Duodenal mucosa (tissue), 2 donors: ENCODE measurements at regions not wholly inside any gene's neighbourhood (a gene's known extent, or its start where the extent isn't known, plus 50 kb on each side); places are given as distances from the start of the nearest gene placed in this dataset.

ENCODE experiments used
- H3K27ac ChIP-seq: one replicate; pipeline ENCODE4 v1.7.0; 2013; ENCODE audit warnings: low read depth, low read length
- H3K27me3 ChIP-seq, 2 donors: one replicate each; pipeline ENCODE4 v1.7.0; 2013; ENCODE audit warnings: low read length in 2 of 2, control low read depth in 1 of 2; ENCODE audit not compliant: insufficient read depth in 2 of 2, control insufficient read depth in 1 of 2
- H3K36me3 ChIP-seq, 2 donors: one replicate each; pipeline ENCODE4 v1.7.0; 2013; ENCODE audit warnings: low read length in 2 of 2, control low read depth in 1 of 2; ENCODE audit not compliant: insufficient read depth in 2 of 2, control insufficient read depth in 1 of 2
- H3K4me1 ChIP-seq, 2 donors: one replicate each; pipeline ENCODE4 v1.7.0; 2013; ENCODE audit warnings: low read length in 2 of 2, control low read depth in 1 of 2; ENCODE audit not compliant: insufficient read depth in 2 of 2, control insufficient read depth in 1 of 2
- H3K4me3 ChIP-seq, 2 donors: one replicate each; pipeline ENCODE4 v1.7.0; 2013; ENCODE audit warnings: low read length in 2 of 2, low read depth in 1 of 2
- H3K9ac ChIP-seq, 2 donors: one replicate each; pipeline ENCODE4 v1.7.0; 2013; ENCODE audit warnings: low read length in 2 of 2, low read depth in 1 of 2
- H3K9me3 ChIP-seq, 2 donors: one replicate each; pipeline ENCODE4 v1.7.0; 2013; ENCODE audit warnings: low read length in 2 of 2, control low read depth in 1 of 2; ENCODE audit not compliant: control insufficient read depth in 1 of 2

DNA sequence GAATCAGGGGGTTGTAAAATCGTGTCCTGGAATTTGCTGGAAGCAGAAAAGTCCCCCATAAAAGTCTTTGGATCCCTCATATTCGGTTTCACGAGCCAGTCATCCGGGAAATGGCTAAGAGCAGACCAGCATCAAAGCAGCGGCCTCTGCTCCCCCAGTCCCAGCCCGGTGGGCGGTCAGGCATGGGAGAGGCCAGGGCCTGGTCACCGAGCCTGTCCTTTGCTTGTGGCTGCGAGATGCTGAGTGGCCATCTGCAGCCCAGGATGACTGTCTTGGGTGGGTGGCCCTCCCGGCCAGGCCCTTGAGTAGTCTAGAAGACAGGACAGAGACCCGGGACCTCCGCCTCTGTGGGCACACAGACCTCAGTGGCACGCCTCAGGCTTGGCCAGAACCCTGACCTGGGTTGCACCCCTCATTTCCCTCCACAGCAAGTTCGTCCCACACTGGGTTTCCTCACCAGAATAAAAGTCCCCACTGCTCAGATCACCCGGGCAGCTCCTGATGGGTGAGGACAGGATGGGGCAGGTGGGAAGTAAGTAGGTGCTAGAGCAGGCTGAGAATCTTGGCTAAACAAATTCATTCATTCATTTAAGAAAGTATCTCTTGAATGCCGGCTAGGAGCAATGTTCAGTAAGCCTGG lies 172.1 kb downstream of the BMP7 start:
- Histone ChIP-seq H3K4me3 (no peak overlapping the region), H3K4me1 (peaks cover 3% of the 10 kb centered on the region in 2 donors), H3K27ac (no peak overlapping the region), H3K27me3 (no peaks in the 10 kb centered on the region), H3K9ac (no peak overlapping the region), H3K36me3 (no peaks in the 10 kb centered on the region), H3K9me3 (no peaks in the 10 kb centered on the region)

DNA sequence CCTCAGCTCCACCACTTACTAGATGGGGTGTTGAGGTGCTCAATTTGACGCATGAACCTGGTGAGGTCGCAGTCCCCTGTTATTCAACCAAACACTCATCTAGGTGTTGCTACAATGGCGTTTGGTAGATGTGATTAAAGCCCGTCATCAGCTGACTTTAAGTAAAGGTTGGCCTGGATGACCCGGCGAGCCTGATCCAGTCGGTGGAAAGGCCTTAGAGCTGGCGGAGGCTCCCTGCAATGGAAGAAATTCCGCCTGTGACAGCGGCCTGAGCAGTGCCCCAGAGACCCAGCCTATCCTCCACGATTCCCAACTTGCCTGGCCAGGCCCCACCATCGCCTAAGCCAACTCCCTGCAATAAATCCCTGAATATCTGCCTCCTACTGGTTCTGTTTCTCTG lies 171.4 kb downstream of the BMP7 start:
- Histone ChIP-seq H3K4me3 (no peak overlapping the region), H3K27me3 (no peaks in the 10 kb centered on the region), H3K9ac (no peak overlapping the region), H3K36me3 (no peaks in the 10 kb centered on the region), H3K9me3 (no peaks in the 10 kb centered on the region), H3K27ac (no peak overlapping the region), H3K4me1 (peaks cover 3% of the 10 kb centered on the region in 2 donors)

DNA sequence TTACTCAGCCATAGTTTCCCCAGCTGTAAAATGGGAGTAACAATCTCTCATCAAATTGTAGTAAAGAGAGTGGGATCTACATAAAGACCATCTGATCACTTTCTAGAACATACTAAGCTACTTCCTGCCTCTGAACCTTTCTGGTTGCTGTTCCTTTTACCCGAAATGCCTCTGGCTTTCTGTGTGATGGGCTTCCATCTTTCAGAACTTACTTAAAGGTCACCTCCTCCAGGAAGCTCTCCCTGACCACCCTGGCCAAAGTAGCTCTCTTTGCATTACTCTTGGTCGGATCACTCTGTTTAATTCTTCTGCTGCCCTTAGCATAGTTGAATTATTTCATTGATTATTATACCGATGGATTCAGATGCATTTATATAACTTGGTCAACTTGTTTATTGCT lies 171.0 kb downstream of the BMP7 start:
- Histone ChIP-seq H3K27ac (no peak overlapping the region), H3K9me3 (no peaks in the 10 kb centered on the region), H3K27me3 (no peaks in the 10 kb centered on the region), H3K9ac (no peak overlapping the region), H3K36me3 (no peaks in the 10 kb centered on the region), H3K4me3 (no peak overlapping the region), H3K4me1 (peaks cover 3% of the 10 kb centered on the region in 2 donors)

DNA sequence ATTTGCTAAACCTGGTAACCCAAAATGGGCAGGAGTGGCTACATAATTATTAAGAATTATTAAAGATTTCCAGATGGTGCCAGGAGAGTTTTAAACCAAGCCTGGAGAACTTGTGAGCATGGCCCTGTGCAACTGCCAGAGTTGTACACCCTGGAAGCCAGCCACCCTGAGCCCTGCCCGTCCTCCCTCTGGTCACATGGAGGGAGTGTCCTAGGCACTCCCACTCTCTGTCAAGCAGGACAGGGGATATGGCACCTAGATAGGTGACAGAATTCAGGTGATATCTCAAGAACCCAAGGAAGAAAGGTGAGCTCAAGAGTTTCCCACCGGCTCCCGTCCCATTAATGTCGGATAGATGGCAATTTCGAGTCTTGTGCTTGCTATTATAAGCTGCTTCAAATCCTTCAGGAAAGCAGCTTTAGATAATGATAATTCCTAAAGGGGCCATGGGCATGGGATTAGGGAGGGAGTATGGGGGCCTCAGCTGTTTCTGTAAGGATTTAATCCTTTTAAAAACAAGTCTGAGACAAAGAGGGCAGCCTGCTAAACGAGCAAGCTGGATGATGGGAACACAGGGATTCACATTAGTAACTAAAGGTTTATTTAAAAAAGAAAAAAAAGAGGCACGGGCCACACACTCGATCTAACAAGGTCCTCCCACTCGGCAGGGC lies 169.1 kb downstream of the BMP7 start:
- H3K27ac ChIP-seq, result no peak overlapping the region
- no peak overlapping the region for H3K4me3 ChIP-seq
- no peaks in the 10 kb centered on the region for H3K36me3 ChIP-seq
- no peaks in the 10 kb centered on the region for H3K9me3 ChIP-seq
- no peaks in the 10 kb centered on the region for H3K27me3 ChIP-seq
- peaks cover under 1% of the 10 kb centered on the region in 2 donors for H3K4me1 ChIP-seq
- no peak overlapping the region for H3K9ac ChIP-seq

DNA sequence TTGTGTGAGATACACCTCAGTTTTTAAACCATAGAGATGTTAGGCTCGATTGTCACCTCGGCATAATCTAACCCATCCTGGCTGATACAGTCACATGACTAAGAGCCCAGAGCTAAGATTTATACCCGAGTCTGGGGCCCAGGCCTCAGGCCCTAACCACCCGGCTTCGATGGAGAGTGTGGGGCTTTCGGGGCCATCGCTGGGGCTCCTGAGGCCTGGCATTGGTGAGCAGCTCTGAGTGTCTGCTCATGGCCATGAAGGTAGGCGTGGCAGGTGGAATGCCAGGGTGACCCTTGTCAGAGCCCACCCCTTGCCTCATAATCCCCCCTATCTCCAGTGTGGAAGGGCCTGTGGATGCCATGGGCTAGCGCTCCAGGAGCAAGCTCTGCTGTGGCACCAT lies 164.3 kb downstream of the BMP7 start:
- Histone ChIP-seq H3K9ac (no peak overlapping the region), H3K4me1 (no peaks in the 10 kb centered on the region)

DNA sequence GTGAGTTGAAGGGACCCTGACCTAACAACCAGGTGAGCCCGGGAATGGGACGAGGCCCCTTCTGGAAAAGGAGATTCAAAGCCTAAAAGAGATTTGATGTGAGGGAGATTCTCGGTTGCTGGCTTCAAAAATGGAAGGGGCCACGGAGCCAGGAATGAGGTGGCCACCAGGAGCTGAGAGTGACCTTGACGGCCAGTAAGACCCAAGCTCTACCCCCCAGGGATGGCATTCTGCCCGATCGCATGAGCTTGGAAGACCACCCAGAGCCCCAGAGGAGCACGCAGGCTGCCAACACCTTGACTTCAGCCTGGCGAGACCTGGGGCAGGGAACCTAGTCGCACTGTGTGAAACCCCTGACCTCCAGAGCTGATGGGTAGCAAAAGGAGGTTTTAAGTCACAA lies 163.9 kb downstream of the BMP7 start:
- Histone ChIP-seq H3K4me1 (no peaks in the 10 kb centered on the region), H3K27me3 (no peaks in the 10 kb centered on the region), H3K9ac (no peak overlapping the region), H3K9me3 (no peaks in the 10 kb centered on the region), H3K4me3 (no peak overlapping the region), H3K36me3 (no peaks in the 10 kb centered on the region), H3K27ac (no peak overlapping the region)

More for the DNA sequence above, 164.3 kb downstream of the BMP7 start:
- no peaks in the 10 kb centered on the region for H3K36me3 ChIP-seq
- no peaks in the 10 kb centered on the region for H3K9me3 ChIP-seq
- H3K4me3 ChIP-seq, result no peak overlapping the region
- no peaks in the 10 kb centered on the region for H3K27me3 ChIP-seq
- no peak overlapping the region for H3K27ac ChIP-seq

DNA sequence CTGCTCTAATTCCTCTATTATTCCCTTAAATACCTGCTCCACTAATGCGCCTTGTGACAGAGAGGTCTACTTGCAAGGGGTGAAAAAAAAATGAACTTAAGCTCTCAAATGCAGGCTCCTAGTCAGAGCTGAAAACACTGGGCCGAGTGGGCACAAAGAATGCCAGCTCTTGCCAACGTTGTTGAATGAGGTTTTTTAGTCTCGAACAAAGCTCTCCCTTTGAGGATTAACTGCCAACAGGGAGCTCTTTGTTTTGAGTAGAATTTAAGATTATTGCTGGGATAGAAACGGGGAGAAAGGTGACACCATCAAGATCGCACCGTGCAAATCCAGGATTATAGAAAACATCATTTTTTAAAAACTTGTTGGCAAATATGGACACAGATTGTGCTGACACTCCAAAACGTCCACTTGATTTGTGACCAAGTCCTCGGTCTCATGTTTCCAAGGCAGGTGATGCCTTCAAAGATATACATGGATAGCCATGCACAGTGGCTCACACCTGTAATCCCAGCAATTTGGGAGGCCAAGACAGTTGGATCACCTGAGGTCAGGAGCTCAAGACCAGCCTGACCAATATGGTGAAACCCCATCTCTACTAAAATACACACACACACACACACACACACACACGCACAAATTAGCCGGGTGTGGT lies 163.2 kb downstream of the BMP7 start:
- H3K4me1 ChIP-seq, result no peaks in the 10 kb centered on the region
- no peaks in the 10 kb centered on the region for H3K27me3 ChIP-seq
- no peak overlapping the region for H3K27ac ChIP-seq
- H3K4me3 ChIP-seq, result no peak overlapping the region
- no peaks in the 10 kb centered on the region for H3K36me3 ChIP-seq
- no peaks in the 10 kb centered on the region for H3K9me3 ChIP-seq
- no peak overlapping the region for H3K9ac ChIP-seq

DNA sequence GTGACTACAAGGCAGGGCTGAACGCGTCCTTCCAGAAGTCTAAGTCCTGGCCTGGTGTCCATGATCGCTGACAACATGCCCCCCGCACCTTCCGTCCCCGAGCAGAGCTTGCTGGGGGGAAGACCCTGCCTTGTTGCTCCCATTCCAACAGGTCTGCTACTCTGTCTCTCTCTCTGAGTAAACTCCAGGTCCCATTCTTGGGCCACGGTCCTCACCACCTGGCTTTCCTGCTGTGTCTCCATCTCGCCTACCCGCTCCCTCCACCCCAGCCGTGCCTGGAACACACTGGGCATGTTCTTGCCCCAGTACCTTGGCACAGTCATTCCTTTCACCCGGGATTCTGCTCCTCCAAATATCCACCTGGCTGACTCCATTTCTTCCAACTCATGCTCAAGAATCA lies 162.3 kb downstream of the BMP7 start:
- Histone ChIP-seq H3K9ac (no peak overlapping the region), H3K36me3 (no peaks in the 10 kb centered on the region), H3K4me3 (no peak overlapping the region), H3K4me1 (peaks cover 0 to 3% of the 10 kb centered on the region in 2 donors), H3K9me3 (no peaks in the 10 kb centered on the region), H3K27ac (no peak overlapping the region), H3K27me3 (no peaks in the 10 kb centered on the region)

DNA sequence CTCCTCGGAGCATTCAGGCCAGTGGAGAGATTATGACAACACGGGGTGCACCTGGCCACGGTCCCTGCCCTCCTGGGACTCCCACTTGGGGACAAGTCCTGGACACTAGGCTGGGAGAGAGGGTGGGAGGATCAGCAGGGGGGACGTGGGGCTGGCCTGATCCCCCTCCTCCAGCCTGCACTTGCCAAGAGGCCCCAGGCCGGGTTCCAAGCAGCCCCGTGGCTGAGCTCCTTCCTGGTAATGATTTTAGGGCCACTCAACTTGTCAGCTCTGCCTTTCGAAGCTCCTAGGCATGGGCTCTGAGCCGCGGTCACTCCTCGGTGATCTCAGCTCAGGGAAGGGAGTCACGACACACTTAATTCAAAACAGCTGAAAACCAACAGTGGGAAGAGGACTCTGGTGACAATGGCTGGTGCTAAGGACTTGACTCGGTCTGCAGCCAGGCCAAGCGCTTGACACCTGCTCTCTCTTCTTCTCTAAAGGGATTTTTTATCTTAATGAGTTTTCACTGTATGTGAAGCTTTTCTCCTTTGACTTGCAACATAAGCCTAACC lies 161.7 kb downstream of the BMP7 start:
- H3K36me3 ChIP-seq, result no peaks in the 10 kb centered on the region
- no peak overlapping the region for H3K27ac ChIP-seq

DNA sequence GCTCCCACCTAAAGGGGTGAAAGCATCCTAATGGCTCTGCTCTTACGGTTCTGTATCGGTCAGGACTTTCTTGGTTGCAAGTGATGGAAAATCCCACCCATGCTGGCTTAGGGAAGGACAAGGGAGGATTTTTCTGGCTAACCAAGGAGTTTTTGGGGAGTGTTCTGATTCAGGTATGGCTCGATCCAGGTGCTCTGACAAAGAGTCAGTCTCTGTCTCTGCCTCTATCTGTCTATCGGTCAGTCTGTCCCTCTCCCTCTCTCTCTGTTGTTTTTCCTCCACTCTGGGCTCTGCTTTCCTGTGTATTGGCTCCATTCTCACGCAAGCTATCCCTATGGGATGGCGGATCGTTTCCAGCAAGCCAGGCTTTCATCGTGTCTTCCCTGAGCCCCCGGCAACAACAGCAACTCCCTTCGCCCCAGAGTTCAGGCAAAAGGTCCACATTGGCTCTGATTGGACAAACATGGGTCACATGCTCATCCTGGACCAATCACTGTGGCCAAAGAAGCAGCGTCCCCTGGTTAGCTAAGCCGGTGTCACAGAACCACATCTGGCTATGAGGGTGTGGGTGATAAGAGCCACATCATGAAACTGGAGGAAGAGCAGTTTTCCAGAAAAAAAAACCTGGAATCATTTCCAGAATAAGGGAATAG lies 160.3 kb downstream of the BMP7 start:
- Histone ChIP-seq H3K9me3 (no peaks in the 10 kb centered on the region), H3K27ac (no peak overlapping the region), H3K4me3 (no peak overlapping the region), H3K4me1 (peaks cover 0 to 3% of the 10 kb centered on the region in 2 donors), H3K9ac (no peak overlapping the region), H3K27me3 (no peaks in the 10 kb centered on the region), H3K36me3 (no peaks in the 10 kb centered on the region)

More for the DNA sequence above, 161.7 kb downstream of the BMP7 start:
- H3K9ac ChIP-seq, result no peak overlapping the region
- peaks cover 0 to 3% of the 10 kb centered on the region in 2 donors for H3K4me1 ChIP-seq
- H3K4me3 ChIP-seq, result no peak overlapping the region
- H3K9me3 ChIP-seq, result no peaks in the 10 kb centered on the region
- no peaks in the 10 kb centered on the region for H3K27me3 ChIP-seq
